K562 (cell line): ENCODE measurements at regions not wholly inside any gene's neighbourhood (a gene's known extent, or its start where the extent isn't known, plus 50 kb on each side); places are given as distances from the start of the nearest gene placed in this dataset.
A peak's percentile ranks its signal among the peaks of the same experiment; 100 is the strongest.
"Not testable (repeated sequence)": the region's sequence is repeated elsewhere in the genome, so short reads cannot be mapped to it uniquely, and the experiment has no call there.

Experiments
- ATAC-seq: fragments of 200-7000 bp; cut with Tn5 transposase; 3 replicates; pipeline ENCODE4 v1.9.1; 2020; ENCODE audit warnings: moderate library complexity
- BruUV-seq: library from RNA; stranded (reverse); fragments of 400-500 nt; replicated peaks from 2 replicates; lab custom pipeline; 2021; lab: Mats Ljungman, UMichigan
- CTCF ChIA-PET: fragments of 300-600 bp; formaldehyde crosslinking; extraction: SDS; loops from one replicate; lab custom pipeline; 2021; ENCODE audit warnings: low intra/inter-chr PET ratio; lab: Yijun Ruan, JAX
- POLR2A ChIA-PET: fragments of 300-600, 350-650 bp; sonication (Branson Sonifier 250); formaldehyde crosslinking; extraction: SDS; loops from one replicate; lab custom pipeline; 2021; ENCODE audit warnings: antibody characterized with exemption, inconsistent platforms; lab: Yijun Ruan, JAX
- DNase-seq, 4 experiments: peaks; one replicate each; pipeline versions ENCODE4 v3.0.0 to v3.0.0-alpha.2; 2011 to 2018; ENCODE audit warnings: low spot score in 3 of 4, mixed read lengths in 3 of 4; ENCODE audit errors: extremely low read depth in 1 of 4
- FAIRE-seq: peaks from 2 replicates; lab custom pipeline; 2011; peaks lifted over from hg19 to GRCh38; lab: Jason Lieb, UNC
- H2AFZ ChIP-seq: 2 replicates; pipeline ENCODE4 v1.6.0; 2011; ENCODE audit warnings: low read depth, low read length, control low read depth, inconsistent platforms
- H3K27ac ChIP-seq: fragments of 200-600 bp; 3 replicates; pipeline ENCODE4 v1.8.0; 2011; ENCODE audit warnings: low read depth, mild to moderate bottlenecking, control low read depth, inconsistent platforms, low read length, moderate library complexity, mixed read lengths; ENCODE audit errors: extremely low read depth
- H3K27me3 ChIP-seq, 2 experiments: fragments of 300-600 bp in 1 of 2; 2 replicates in 1 of 2; 3 replicates in 1 of 2; pipeline versions ENCODE4 v1.6.0 to v1.8.0; 2011; ENCODE audit warnings: inconsistent platforms in 2 of 2, low read length in 2 of 2, mild to moderate bottlenecking in 1 of 2, mixed read lengths in 1 of 2, moderate library complexity in 1 of 2; ENCODE audit not compliant: control insufficient read depth in 2 of 2, insufficient read depth in 2 of 2
- H3K36me3 ChIP-seq: fragments of 300-600 bp; 3 replicates; pipeline ENCODE4 v1.8.0; 2011; ENCODE audit warnings: mild to moderate bottlenecking, low read length, inconsistent platforms; ENCODE audit not compliant: control insufficient read depth, insufficient read depth
- H3K4me1 ChIP-seq, 2 experiments: fragments of 200-600 bp in 1 of 2; replicated peaks in 1 of 2; 2 replicates in 1 of 2; 3 replicates in 1 of 2; pipeline versions ENCODE4 v1.5.1 to v1.8.0; 2011; ENCODE audit warnings: inconsistent platforms in 2 of 2, low read length in 2 of 2, mild to moderate bottlenecking in 1 of 2, mixed read lengths in 1 of 2, moderate library complexity in 1 of 2; ENCODE audit not compliant: control insufficient read depth in 2 of 2, insufficient read depth in 2 of 2
- H3K4me2 ChIP-seq: 2 replicates; pipeline ENCODE4 v1.6.1; 2011; ENCODE audit warnings: low read length, control low read depth, inconsistent platforms, mixed read lengths; ENCODE audit not compliant: insufficient read depth
- H3K4me3 ChIP-seq: fragments of 200-600 bp; sonication (generic), shearing (Covaris generic); 2 replicates; pipeline ENCODE4 v1.5.1; 2016; ENCODE audit warnings: control low read depth, inconsistent platforms
- H3K79me2 ChIP-seq: fragments of 200-600 bp; 3 replicates; pipeline ENCODE4 v1.8.0; 2011; ENCODE audit warnings: low read length, inconsistent platforms; ENCODE audit not compliant: control insufficient read depth, insufficient read depth
- H3K9ac ChIP-seq, 2 experiments: 2 replicates each; pipeline versions ENCODE4 v1.6.0 to v1.6.1; 2011; ENCODE audit warnings: low read depth in 2 of 2, low read length in 2 of 2, control low read depth in 1 of 2, inconsistent platforms in 1 of 2, mild to moderate bottlenecking in 1 of 2, mixed read lengths in 1 of 2; ENCODE audit not compliant: insufficient read depth in 1 of 2
- H3K9me1 ChIP-seq: one replicate; pipeline ENCODE4 v1.6.0; 2011; ENCODE audit warnings: inconsistent platforms, mild to moderate bottlenecking, low read length, moderate library complexity; ENCODE audit not compliant: control insufficient read depth, insufficient read depth
- H3K9me3 ChIP-seq: replicated peaks from 2 replicates; pipeline ENCODE4 v1.5.1; 2011; ENCODE audit warnings: low read depth, low read length, inconsistent platforms; ENCODE audit not compliant: control insufficient read depth, insufficient read depth
- H4K20me1 ChIP-seq: replicated peaks from 2 replicates; pipeline ENCODE4 v1.6.1; 2011; ENCODE audit warnings: low read length, inconsistent platforms, mixed read lengths; ENCODE audit not compliant: control insufficient read depth, insufficient read depth
- BCOR ChIP-seq: fragments of 450-650 bp; IDR thresholded peaks from 2 replicates; pipeline ENCODE4 v1.6.1; 2016
- CBFA2T2 ChIP-seq: fragments of 450-650 bp; conservative IDR thresholded peaks from 2 replicates; pipeline ENCODE4 v1.6.1; 2017; ENCODE audit warnings: mild to moderate bottlenecking
- CBFA2T3 ChIP-seq: fragments of 450-650 bp; IDR thresholded peaks from 2 replicates; pipeline ENCODE4 v1.6.1; 2017
- HNRNPUL1 ChIP-seq: fragments of 200-400 bp; formaldehyde crosslinking; IDR thresholded peaks from 2 replicates; pipeline ENCODE4 v1.6.1; 2017; ENCODE audit warnings: low read length
- RBM22 ChIP-seq: fragments of 200-400 bp; formaldehyde crosslinking; IDR thresholded peaks from 2 replicates; pipeline ENCODE4 v1.6.1; 2018; ENCODE audit warnings: low read length, low read depth; ENCODE audit not compliant: poor library complexity, severe bottlenecking
- TAL1 ChIP-seq: fragments of 450-650 bp; IDR thresholded peaks from 2 replicates; pipeline ENCODE4 v1.6.1; 2016; ENCODE audit warnings: mild to moderate bottlenecking
- TEAD4 ChIP-seq, 2 experiments: sonication (generic) in 1 of 2; formaldehyde crosslinking in 1 of 2; IDR thresholded peaks; 2 replicates each; pipeline versions ENCODE4 v1.6.1 to v1.8.0; 2012 to 2022; ENCODE audit warnings: borderline replicate concordance in 1 of 2, inconsistent platforms in 1 of 2, low read length in 1 of 2, mild to moderate bottlenecking in 1 of 2, missing genetic modification reagents in 1 of 2
- ZNF146 ChIP-seq: IDR thresholded peaks from one replicate; pipeline ENCODE4 v1.6.1; 2018; ENCODE audit warnings: missing compliant biosample characterization; ENCODE audit not compliant: unreplicated experiment
- ZNF217 ChIP-seq: sonication (generic); formaldehyde crosslinking; IDR thresholded peaks from 2 replicates; pipeline ENCODE4 v1.8.0; 2022; ENCODE audit warnings: mild to moderate bottlenecking, missing genetic modification reagents
- WGBS: fragments of 100-300 bp; shearing (Covaris generic); methylation state at CpG from one replicate; pipeline ENCODE4 v1.1.6; 2016; ENCODE audit warnings: low coverage, mixed read lengths; ENCODE audit not compliant: insufficient coverage; ENCODE audit errors: missing lambda C conversion rate; 5-methylcytosine and 5-hydroxymethylcytosine counted together
- in situ Hi-C: fragments of 300-500 bp; cut with MboI; formaldehyde crosslinking; loops from 4 replicates; pipeline ENCODE4 v1.15.0; 2018; ENCODE audit warnings: inconsistent platforms, mixed read lengths
- intact Hi-C: fragments of 100-400 bp; cut with micrococcal nuclease; formaldehyde crosslinking; loops from 2 replicates; pipeline ENCODE4 v1.14.2; 2022

DNA sequence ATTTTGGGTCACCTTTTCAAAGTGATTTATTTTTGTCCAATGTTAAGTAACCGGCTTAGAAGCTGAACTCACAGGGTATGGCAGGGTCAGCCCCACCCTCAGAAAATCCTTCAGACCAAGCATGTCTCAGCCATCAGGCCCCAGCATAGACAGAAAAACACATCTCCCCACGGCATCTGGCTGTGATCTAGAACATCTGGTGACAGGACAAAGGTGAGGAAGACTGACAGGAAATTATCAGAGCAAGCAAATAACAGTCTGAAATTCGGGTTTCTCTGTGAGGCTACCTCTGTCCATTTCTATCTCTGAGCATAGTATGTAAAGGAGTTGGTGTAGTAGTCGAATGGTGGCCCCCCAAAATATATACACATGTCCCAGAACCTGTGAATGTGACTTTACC is 177.0 kb upstream of the C1GALT1 start:
- Histone ChIP-seq H3K9me3 (peaks cover under 1% of the 10 kb centered on the region; the same call in 1 of the 2 replicates), H3K4me2 (no peak overlapping the region), H3K4me3 (no peak overlapping the region), H3K27me3 (no peaks in the 10 kb centered on the region), H3K9ac (no peak overlapping the region), H2AFZ (no peak overlapping the region), H3K36me3 (no peaks in the 10 kb centered on the region), H3K9me1 (no peaks in the 10 kb centered on the region), H4K20me1 (no peaks in the 10 kb centered on the region), H3K4me1 (no peaks in the 10 kb centered on the region; a peak in 2 of 5 replicates), H3K79me2 (no peaks in the 10 kb centered on the region), H3K27ac (no peak overlapping the region)
- DNase-seq = peak in 2 of 4 experiments; percentile 15 to 16
- no peak for FAIRE-seq
- CTCF ChIA-PET = no interaction called here
- intact Hi-C loops = no loop called here
- WGBS = 12% methylated on average over 4 of the region's 4 CpGs
- no TSS peak for BruUV-seq
- 0 out of 2 replicates have a peak, but pooled peaks have one; percentile 21 for TF ChIP-seq CBFA2T2
- TF ChIP-seq TEAD4 (IDR thresholded peaks at IDR 0.05; ENCODE audit: low read length) = peak; percentile 56; the same call in 1 of the 2 replicates
- no peak for TF ChIP-seq TEAD4 (CRISPR knock-in tag; IDR thresholded peaks at IDR 0.05; ENCODE audit: borderline replicate concordance)
- no peak for TF ChIP-seq ZNF217 (CRISPR knock-in tag)
- TF ChIP-seq CBFA2T3 = peak; percentile 53
- TF ChIP-seq RBM22 = no peak
- no peak for TF ChIP-seq HNRNPUL1
- peak; percentile 41; the same call in 1 of the 2 replicates for TF ChIP-seq TAL1
- POLR2A ChIA-PET = no interaction called here
- in situ Hi-C loops = no loop called here
- no peak; the same call in 2 of the 3 replicates for ATAC-seq

DNA sequence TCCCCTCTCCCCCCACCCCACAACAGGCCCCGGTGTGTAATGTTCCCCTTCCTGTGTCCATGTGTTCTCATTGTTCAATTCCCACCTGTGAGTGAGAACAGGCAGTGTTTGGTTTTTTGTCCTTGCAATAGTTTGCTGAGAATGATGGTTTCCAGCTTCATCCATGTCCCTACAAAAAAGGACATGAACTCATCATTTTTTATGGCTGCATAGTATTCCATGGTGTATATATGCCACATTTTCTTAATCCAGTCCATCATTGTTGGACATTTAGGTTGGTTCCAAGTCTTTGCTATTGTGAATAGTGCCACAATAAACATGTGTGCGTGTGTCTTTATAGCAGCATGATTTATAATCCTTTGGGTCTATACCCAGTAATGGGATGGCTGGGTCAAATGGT is 176.4 kb upstream of the C1GALT1 start:
- H3K9me3 ChIP-seq, ATAC-seq, H3K4me1 ChIP-seq, DNase-seq, POLR2A ChIA-PET, BruUV-seq, CTCF ChIA-PET, H3K4me2 ChIP-seq, H3K9ac ChIP-seq, H3K27ac ChIP-seq, in situ Hi-C loops, H3K4me3 ChIP-seq, H3K9me1 ChIP-seq, H3K79me2 ChIP-seq, H2AFZ ChIP-seq, H3K27me3 ChIP-seq, H3K36me3 ChIP-seq, FAIRE-seq, intact Hi-C loops, H4K20me1 ChIP-seq: not testable (repeated sequence)
- 0% methylated on average over 1 of the region's 2 CpGs for WGBS
- TF ChIP-seq BCOR (peak; percentile 60; the same call in 1 of the 2 replicates), ZNF146 (peak; percentile 70)

DNA sequence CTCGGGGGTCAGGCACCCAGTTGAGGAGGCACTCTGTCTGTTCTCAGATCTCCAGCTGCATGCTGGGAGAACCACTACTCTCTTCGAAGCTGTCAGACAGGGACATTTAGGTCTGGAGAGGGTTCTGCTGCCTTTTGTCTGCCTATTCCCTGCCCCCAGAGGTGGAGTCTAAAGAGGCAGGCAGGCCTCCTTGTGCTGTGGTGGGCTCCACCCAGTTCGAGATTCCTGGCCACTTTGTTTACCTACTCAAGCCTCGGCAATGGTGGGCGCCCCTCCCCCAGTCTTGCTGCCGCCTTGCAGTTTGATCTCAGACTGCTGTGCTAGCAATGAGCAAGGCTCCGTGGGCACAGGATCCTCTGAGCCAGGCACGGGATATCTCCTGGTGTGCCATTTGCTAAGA is 171.1 kb upstream of the C1GALT1 start:
- Histone ChIP-seq H2AFZ (peak overlapping the region; percentile 82), H3K4me2 (peak overlapping the region; percentile 37; the same call in 1 of the 2 replicates)
- 16% methylated on average over 7 of the region's 8 CpGs for WGBS
- H3K4me3 ChIP-seq, in situ Hi-C loops, H4K20me1 ChIP-seq, ATAC-seq, H3K27me3 ChIP-seq, DNase-seq, BruUV-seq, POLR2A ChIA-PET, H3K79me2 ChIP-seq, H3K9ac ChIP-seq, H3K9me3 ChIP-seq, H3K9me1 ChIP-seq, H3K4me1 ChIP-seq, intact Hi-C loops, H3K27ac ChIP-seq, CTCF ChIA-PET, FAIRE-seq, H3K36me3 ChIP-seq: not testable (repeated sequence)
